Sigmoid colon (tissue), 4 donors: ENCODE measurements at regions not wholly inside any gene's neighbourhood (a gene's known extent, or its start where the extent isn't known, plus 50 kb on each side); places are given as distances from the start of the nearest gene placed in this dataset.

Experiments used
- EP300 ChIP-seq, 4 donors: sonication (generic); formaldehyde crosslinking; IDR thresholded peaks; one replicate each; pipeline ENCODE4 v1.6.1; 2017; ENCODE audit warnings: antibody characterized with exemption in 4 of 4
- POLR2A ChIP-seq, 2 donors: fragments of 450-650 bp; IDR thresholded peaks; one replicate each; pipeline ENCODE4 v1.6.1; 2016; ENCODE audit warnings: antibody characterized with exemption in 2 of 2, mild to moderate bottlenecking in 2 of 2, moderate library complexity in 2 of 2
- POLR2AphosphoS5 ChIP-seq, 4 donors: sonication (generic); formaldehyde crosslinking; IDR thresholded peaks; one replicate each; pipeline ENCODE4 v1.6.1; 2017; ENCODE audit warnings: antibody characterized with exemption in 4 of 4
- TF ChIP-seq, protein P1 (sequence below), 4 experiments: fragments of 450-650 bp in 3 of 4; fragments of 200-600 bp in 1 of 4; IDR thresholded peaks; one replicate each; pipeline ENCODE4 v1.5.1; 2016 to 2019; ENCODE audit warnings: antibody characterized with exemption in 4 of 4, mild to moderate bottlenecking in 3 of 4, moderate library complexity in 2 of 4

GRCh38 chr5:2684606-2685005 lies 66.9 kb downstream of the IRX2 start:
- TF ChIP-seq, protein P1, sequence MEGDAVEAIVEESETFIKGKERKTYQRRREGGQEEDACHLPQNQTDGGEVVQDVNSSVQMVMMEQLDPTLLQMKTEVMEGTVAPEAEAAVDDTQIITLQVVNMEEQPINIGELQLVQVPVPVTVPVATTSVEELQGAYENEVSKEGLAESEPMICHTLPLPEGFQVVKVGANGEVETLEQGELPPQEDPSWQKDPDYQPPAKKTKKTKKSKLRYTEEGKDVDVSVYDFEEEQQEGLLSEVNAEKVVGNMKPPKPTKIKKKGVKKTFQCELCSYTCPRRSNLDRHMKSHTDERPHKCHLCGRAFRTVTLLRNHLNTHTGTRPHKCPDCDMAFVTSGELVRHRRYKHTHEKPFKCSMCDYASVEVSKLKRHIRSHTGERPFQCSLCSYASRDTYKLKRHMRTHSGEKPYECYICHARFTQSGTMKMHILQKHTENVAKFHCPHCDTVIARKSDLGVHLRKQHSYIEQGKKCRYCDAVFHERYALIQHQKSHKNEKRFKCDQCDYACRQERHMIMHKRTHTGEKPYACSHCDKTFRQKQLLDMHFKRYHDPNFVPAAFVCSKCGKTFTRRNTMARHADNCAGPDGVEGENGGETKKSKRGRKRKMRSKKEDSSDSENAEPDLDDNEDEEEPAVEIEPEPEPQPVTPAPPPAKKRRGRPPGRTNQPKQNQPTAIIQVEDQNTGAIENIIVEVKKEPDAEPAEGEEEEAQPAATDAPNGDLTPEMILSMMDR (IDR thresholded peaks at IDR 0.05) = no peak
- no peak for TF ChIP-seq POLR2AphosphoS5 (IDR thresholded peaks at IDR 0.05)
- TF ChIP-seq POLR2A (IDR thresholded peaks at IDR 0.05) = no peak
- no peak for TF ChIP-seq EP300 (IDR thresholded peaks at IDR 0.05)
